ENCODE measurements at regions not wholly inside any gene's neighbourhood (a gene's known extent, or its start where the extent isn't known, plus 50 kb on each side); places are given as distances from the start of the nearest gene placed in this dataset.

GRCh38 chr3:159875116-159875515, 113.5 kb upstream of the IL12A start:
- TF ChIP-seq POLR2A (IDR thresholded peaks at IDR 0.05) (no peak), CTCF (IDR thresholded peaks at IDR 0.05) (no peak)

Data from adrenal gland (tissue), 5 donors.